ENCODE measurements at regions not wholly inside any gene's neighbourhood (a gene's known extent, or its start where the extent isn't known, plus 50 kb on each side); places are given as distances from the start of the nearest gene placed in this dataset.

DNA sequence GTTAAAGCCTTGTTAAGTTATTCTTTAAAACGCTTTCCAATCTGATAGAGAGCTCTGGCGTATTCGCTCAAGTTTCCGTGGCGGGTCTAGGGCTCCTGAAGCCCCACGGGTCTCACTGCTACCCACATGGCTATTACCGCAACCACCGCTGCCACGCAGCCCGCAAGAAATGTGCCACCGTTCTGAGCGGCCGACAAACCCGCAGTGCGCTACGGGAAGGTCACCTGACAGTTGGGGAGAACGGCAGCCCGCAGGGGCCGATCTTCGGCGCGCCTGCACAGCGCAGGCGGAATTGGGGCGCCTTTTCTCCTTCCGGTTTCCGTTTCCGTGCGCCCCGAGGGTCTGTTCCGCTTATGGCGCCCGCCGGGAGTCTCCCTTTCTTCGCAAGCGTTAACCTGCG, 76.6 kb upstream of the SNRPN start:
- TF ChIP-seq, protein P1, sequence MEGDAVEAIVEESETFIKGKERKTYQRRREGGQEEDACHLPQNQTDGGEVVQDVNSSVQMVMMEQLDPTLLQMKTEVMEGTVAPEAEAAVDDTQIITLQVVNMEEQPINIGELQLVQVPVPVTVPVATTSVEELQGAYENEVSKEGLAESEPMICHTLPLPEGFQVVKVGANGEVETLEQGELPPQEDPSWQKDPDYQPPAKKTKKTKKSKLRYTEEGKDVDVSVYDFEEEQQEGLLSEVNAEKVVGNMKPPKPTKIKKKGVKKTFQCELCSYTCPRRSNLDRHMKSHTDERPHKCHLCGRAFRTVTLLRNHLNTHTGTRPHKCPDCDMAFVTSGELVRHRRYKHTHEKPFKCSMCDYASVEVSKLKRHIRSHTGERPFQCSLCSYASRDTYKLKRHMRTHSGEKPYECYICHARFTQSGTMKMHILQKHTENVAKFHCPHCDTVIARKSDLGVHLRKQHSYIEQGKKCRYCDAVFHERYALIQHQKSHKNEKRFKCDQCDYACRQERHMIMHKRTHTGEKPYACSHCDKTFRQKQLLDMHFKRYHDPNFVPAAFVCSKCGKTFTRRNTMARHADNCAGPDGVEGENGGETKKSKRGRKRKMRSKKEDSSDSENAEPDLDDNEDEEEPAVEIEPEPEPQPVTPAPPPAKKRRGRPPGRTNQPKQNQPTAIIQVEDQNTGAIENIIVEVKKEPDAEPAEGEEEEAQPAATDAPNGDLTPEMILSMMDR (IDR thresholded peaks at IDR 0.05): no peak
- TF ChIP-seq POLR2A (IDR thresholded peaks at IDR 0.05): no peak
